ENCODE measurements at regions not wholly inside any gene's neighbourhood (a gene's known extent, or its start where the extent isn't known, plus 50 kb on each side); places are given as distances from the start of the nearest gene placed in this dataset.

GRCh38 chr5:173808079-173808808 is 79.9 kb upstream of the CPEB4 start:
- WGBS, 2 donors = 79 to 91% methylated on average over 9 of the region's 9 CpGs
- H3K4me1 ChIP-seq = peaks cover 4% of the 10 kb centered on the region
- H3K27ac ChIP-seq = no peak overlapping the region
- ATAC-seq = no peak
- peak in 1 of 4 donors; percentile 28 for DNase-seq
- intact Hi-C loops (cut with DNase I) = no loop called here
- no peaks in the 10 kb centered on the region for H3K36me3 ChIP-seq (replicated peaks in 1 of 2; ENCODE audit: insufficient read depth in 1 of 2, low read depth in 2 of 2)
- no peaks in the 10 kb centered on the region for H3K27me3 ChIP-seq
- no peak overlapping the region for H3K4me3 ChIP-seq
- H3K9me3 ChIP-seq = no peaks in the 10 kb centered on the region
- no peak for TF ChIP-seq CTCF (IDR thresholded peaks at IDR 0.05)
- TF ChIP-seq POLR2A (IDR thresholded peaks at IDR 0.05) = no peak

- DNase-seq = no peak
- no peak for TF ChIP-seq POLR2A (IDR thresholded peaks at IDR 0.05)
- TF ChIP-seq CTCF (IDR thresholded peaks at IDR 0.05) = no peak
- Histone ChIP-seq H3K4me3 (no peak overlapping the region), H3K9me3 (no peaks in the 10 kb centered on the region), H3K36me3 (replicated peaks in 1 of 2; ENCODE audit: insufficient read depth in 1 of 2, low read depth in 2 of 2) (no peaks in the 10 kb centered on the region), H3K27ac (no peak overlapping the region), H3K27me3 (no peaks in the 10 kb centered on the region), H3K4me1 (peaks cover 4% of the 10 kb centered on the region)
- 69 to 70% methylated on average over 6 of the region's 6 CpGs for WGBS, 2 donors
- no peak for ATAC-seq
- intact Hi-C loops (cut with DNase I) = no loop called here
Measured at GRCh38 chr5:173809014-173809413, 79.1 kb upstream of the CPEB4 start.

- H3K27ac ChIP-seq = no peak overlapping the region
- DNase-seq (no peak), ATAC-seq (no peak)
- no peaks in the 10 kb centered on the region for H3K27me3 ChIP-seq
- no peaks in the 10 kb centered on the region for H3K36me3 ChIP-seq (replicated peaks in 1 of 2; ENCODE audit: insufficient read depth in 1 of 2, low read depth in 2 of 2)
- no peak overlapping the region for H3K4me3 ChIP-seq
- no peak for TF ChIP-seq CTCF (IDR thresholded peaks at IDR 0.05)
- TF ChIP-seq POLR2A (IDR thresholded peaks at IDR 0.05) = no peak
- intact Hi-C loops (cut with DNase I) = no loop called here
- no peaks in the 10 kb centered on the region for H3K9me3 ChIP-seq
- H3K4me1 ChIP-seq = peaks cover 4% of the 10 kb centered on the region
Measured at GRCh38 chr5:173812811-173813550, 75.2 kb upstream of the CPEB4 start.

- no peaks in the 10 kb centered on the region for H3K27me3 ChIP-seq
- no peaks in the 10 kb centered on the region for H3K36me3 ChIP-seq (replicated peaks in 1 of 2; ENCODE audit: insufficient read depth in 1 of 2, low read depth in 2 of 2)
- ATAC-seq = no peak
- H3K27ac ChIP-seq = no peak overlapping the region
- no peak for TF ChIP-seq POLR2A (IDR thresholded peaks at IDR 0.05)
- no peak for TF ChIP-seq CTCF (IDR thresholded peaks at IDR 0.05)
- H3K4me3 ChIP-seq = no peak overlapping the region
- intact Hi-C loops (cut with DNase I) = no loop called here
- no peak for DNase-seq
- peaks cover 1% of the 10 kb centered on the region for H3K4me1 ChIP-seq
- no peaks in the 10 kb centered on the region for H3K9me3 ChIP-seq
Measured at GRCh38 chr5:173814053-173814452, 74.1 kb upstream of the CPEB4 start.

GRCh38 chr5:173815571-173815970 is 72.6 kb upstream of the CPEB4 start:
- H3K4me3 ChIP-seq = no peak overlapping the region
- WGBS, 2 donors = 84 to 92% methylated on average over 9 of the region's 9 CpGs
- ATAC-seq (no peak), DNase-seq (no peak)
- H3K36me3 ChIP-seq (replicated peaks in 1 of 2; ENCODE audit: insufficient read depth in 1 of 2, low read depth in 2 of 2) = no peaks in the 10 kb centered on the region
- no peaks in the 10 kb centered on the region for H3K27me3 ChIP-seq
- no peak for TF ChIP-seq POLR2A (IDR thresholded peaks at IDR 0.05)
- TF ChIP-seq CTCF (IDR thresholded peaks at IDR 0.05) = no peak
- intact Hi-C loops (cut with DNase I) = no loop called here
- H3K27ac ChIP-seq = no peak overlapping the region
- H3K4me1 ChIP-seq = no peaks in the 10 kb centered on the region
- no peaks in the 10 kb centered on the region for H3K9me3 ChIP-seq

Data from body of pancreas (tissue), 4 donors.